Left renal pelvis (tissue), 4 donors: ENCODE measurements at regions not wholly inside any gene's neighbourhood (a gene's known extent, or its start where the extent isn't known, plus 50 kb on each side); places are given as distances from the start of the nearest gene placed in this dataset.
A peak's percentile ranks its signal among the peaks of the same experiment; 100 is the strongest.
"Not testable (repeated sequence)": the region's sequence is repeated elsewhere in the genome, so short reads cannot be mapped to it uniquely, and the experiment has no call there.

Experiments used
- DNase-seq, 4 donors: peaks; one replicate each; pipeline ENCODE4 v3.0.0-alpha.2; 2013; ENCODE audit warnings: low read depth in 4 of 4, low spot score in 3 of 4

DNA sequence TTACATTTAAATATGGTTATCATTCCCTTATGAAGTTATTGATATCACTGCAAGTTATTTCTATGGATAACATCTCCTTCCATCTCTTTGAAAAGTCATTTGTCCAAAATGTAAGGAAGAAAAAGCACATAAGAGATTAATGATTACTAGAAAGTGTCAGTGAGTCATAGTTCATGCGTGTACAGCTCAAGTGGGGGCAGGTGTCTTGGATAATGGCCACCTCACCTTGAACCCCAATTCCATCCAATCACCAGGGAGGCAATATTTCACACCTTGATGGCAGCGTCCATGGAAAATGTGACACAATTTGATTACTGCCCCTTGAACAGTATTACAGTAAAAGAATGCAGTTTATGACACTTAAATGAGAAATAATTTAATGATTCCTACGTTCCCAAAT, 358.3 kb upstream of the SOX9 start:
- DNase-seq: no peak

DNA sequence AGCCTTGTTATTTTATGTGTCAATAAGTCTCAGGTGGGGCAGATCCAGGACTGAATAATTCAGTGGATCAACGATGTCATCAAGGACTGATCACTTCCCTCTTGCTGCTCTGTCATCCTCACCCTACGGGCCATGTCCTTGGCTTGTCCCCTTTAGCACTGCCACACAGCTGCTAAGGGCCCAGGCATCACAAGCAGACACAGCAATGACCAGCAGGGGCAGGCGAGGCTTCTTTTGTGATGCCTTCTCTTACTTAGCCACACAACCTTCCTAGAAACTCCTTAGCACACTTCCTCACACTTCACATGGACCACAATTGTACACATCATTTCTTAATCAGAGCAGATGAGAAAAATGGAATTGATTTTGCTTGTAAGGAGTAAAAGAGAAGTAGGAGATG, 356.3 kb upstream of the SOX9 start:
- no peak for DNase-seq

DNA sequence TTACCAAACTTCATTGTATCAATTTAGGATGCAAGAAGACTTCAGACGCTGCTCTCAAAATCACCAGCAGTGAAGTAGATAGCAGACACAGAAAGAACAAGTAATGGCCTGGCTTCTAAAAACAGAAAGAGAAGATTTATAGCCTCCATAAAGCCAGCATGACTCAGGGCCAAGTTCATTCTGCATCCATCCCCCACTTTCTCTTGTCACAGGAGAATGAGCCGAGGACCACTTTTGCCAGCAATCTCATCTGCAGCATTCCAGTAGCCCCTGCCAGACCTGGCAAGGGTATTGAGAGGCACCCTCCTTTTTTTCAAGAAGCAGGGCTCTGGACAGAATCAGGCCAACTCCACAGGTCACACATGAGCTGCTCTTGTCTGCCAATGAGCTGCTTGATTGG, 355.4 kb upstream of the SOX9 start:
- peak; percentile 19 to 60 (median 26) for DNase-seq

DNA sequence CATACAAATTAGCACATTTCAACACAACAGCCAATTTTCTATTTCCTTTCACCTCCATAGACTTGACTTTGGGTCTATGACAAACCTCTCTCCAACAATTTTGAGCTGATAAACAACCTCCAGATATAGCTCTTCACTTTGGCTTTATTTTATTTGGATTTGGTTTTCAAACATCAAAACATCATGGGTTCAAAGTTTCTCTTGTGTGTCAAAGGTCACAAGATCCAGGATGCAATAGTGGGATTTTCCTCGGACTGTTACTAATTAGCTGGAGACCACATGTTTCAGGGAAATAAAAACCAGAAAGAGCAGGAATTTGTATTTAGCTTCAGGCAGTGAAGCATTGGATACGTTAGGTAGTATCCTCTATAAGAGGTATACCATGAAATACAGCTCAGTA, 351.0 kb upstream of the SOX9 start:
- no peak for DNase-seq

DNA sequence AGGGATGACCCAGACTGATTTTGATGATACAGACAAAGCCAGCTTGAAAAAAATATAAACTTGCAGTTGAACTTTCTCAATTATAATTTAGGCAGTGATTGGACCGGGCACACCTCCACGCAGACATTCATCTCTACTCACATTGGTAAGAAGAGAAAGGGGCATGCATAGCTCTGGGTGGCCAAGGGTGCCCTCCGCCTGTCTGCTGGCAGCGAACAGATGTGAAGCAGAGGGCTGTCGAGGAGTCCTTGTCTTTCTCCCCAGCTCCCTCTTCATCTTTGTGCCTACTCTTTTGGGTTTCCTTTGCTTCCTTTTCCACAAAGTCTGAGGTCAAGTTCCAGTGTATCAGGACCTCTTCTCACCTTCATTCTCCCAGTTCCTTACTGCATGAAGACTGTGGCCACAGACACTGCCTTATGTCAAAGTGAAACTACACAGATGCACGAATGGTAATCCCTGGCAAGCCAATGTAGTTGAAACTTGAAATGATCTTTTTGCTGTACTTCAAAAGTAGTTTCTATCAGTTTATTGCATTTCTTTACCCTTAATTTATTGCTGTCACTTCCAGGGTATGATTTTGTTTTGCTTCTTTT, 343.7 kb upstream of the SOX9 start:
- no peak for DNase-seq

DNA sequence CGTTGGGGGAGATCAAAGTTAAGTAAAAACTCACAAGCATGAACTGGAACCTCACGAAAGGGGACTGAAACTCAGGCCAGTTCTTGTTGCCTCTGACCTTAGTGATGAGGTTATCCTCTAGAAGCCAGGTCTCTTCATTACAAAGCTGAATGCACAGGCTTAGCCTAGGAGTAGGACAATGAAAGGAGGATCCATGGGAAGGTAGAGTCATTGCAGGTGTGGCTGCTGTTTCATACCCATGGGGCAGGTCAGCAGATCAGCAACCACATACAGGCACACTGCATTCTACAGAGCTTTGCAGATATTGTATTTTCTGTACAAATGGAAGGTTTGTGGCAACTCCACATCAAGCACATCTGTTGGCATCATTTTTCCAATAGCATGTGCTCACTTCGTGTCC, 341.3 kb upstream of the SOX9 start:
- DNase-seq: no peak

DNA sequence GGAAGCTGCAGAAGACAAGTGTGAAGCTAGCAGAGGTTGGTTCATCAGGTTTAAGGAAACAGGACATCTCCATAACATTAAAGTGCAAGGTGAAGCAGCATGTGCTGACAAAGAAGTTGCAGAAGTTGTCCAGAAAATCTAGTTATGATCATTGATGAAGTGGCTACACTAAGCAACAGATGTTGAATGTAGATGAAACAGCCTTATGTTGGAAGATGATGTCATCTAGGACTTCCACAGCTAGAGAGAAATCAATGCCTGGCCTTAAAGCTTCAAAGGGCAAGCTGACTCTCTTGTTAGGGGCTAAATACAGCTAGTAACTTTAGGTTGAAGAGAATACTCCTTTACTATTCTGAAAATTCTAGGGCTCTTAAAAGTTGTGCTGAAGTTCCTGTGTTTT, 340.2 kb upstream of the SOX9 start:
- DNase-seq: no peak

DNA sequence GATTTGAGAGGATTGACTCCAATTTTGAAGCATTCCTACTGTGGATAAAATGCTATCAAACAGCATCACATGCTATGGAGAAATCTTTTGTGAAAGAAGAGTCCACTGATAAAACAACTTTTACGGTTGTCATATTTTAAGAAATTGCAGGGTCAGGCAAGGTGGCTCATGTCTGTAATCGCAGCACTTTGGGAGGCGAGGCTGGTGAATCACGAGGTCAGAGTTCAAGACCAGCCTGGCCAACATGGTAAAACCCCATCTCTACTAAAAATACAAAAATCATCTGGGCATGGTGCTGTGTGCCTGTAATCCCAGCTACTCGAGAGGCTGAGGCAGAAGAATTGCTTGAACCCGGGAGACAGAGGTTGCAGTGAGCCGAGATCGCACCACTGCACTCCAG, 338.8 kb upstream of the SOX9 start:
- DNase-seq: not testable (repeated sequence)

DNA sequence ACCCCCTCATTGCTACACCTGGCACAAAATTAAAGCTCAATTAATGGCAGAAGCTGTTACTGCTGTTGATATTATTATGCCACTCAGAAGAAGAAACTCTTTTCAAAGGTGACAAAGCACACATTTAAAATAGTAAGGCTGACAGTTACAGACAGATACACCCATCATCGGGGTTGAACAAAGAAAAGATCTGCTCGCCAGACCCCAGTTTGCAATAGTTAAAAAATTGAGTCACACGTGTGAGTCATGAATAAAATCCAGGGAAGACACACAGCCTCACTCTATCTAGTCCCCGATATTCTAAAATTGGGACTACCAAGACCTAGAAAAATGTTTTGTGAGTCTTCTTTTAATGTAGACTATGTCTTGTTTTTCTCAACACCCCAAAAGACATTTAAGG, 330.0 kb upstream of the SOX9 start:
- no peak for DNase-seq

DNA sequence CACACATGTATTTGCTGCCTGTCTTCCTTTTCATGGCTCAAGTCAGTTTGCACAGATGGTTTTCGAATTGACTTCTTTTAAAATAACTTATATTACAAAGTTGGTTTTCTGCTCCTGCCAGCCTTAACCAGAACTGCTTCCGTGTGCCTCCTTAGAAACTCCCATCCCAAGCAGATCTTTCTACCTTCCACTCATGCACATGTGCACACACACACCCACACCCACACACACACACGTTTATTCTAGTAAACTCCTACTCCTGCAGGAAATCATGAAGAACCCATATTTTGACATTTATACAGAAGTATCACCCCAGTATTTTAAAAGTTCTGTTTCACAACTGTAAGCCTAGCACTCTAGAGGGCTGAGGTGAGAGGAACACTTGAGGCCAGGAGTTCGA, 329.5 kb upstream of the SOX9 start:
- DNase-seq: no peak

DNA sequence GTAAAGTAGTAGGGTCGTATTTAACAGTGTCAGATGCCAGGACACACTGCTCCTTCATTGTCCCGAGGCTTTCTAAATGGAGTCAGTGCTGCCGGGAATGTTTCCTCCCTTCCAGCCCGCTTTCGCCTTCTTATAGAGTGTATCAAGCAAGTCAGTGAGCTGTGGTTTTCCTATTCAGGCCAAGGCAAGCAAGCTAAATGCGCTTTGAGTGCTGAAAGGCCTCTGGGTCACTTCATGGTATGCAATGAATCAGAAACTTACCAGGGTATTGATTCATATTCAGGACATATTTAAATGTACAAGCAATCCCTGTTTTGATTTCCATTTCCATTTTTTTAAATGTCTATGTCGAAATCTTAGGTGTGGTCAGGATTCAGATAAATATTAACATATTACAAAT, 327.9 kb upstream of the SOX9 start:
- no peak for DNase-seq

DNA sequence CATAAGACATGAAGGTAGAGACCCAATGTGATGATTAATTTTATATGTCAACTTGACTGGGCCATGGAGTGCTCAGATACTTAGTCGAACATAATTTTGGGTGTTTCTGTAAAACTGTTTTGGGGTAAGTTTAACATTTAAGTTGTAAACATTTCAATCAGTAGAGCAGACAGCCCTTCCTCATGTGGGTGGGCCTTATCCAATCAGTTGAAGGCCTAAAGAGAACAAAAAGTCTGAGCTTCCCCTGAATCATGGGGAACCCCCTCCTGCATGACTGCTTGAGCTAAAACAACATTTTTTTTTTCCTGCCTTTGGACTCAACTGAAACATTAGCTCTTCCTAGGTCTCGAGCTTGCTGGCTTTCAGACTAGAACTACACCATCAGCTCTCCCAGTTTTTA, 327.3 kb upstream of the SOX9 start:
- no peak for DNase-seq

DNA sequence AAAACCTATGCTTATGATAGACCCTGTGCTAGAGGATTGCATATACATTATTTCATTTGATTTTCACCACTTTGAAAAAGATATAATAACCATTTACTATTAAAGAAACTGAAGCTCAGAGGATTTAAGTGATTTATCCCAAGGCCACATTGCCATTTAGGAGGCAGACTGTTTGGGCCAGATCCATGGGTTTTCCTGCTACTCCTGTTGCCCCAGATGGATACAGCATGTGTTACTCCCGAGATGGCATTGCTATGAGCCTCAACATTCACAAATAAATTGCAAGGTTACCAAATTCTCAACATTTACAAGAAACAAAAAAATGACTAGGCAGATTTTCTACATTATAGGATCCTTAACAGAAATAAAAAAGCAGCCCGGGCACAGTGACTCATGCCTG, 322.1 kb upstream of the SOX9 start:
- no peak for DNase-seq

DNA sequence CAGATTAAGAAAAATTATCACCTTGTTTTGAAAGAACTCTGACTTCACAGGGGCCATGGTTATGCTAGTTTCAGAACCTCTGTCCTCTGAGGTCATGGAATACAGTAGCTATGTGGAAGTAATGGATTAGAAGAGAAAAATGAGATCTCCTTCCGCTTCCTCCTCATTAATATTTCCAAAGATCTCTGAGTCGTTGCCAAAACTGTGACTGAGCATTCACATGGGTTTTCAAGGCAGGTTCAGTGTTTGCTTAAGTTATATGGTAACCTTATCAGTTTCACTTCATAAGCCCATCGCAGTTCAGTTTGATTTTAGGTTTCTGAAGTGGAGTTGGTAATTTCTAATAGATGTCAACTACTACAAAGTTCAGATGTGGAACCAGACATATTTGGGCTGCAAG, 321.2 kb upstream of the SOX9 start:
- DNase-seq: no peak

DNA sequence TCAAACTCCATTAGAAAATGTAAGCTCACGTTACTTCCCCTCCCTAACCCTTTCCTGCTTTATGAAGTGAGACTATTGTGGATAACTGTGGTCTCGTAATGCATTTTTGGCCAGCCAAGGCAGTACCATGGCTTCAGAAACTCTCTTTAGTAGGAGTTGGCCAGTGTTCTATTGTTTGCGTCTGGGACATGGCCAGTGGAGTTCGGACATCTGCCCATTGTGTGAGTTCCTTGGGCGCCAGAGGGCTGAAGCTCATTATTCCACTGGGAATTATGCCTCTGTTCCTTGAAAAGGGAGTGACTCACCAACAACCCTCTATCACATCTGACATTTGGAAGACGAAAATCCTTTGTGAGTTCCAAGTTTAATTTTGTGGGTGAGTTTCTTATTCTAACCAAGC, 319.5 kb upstream of the SOX9 start:
- DNase-seq: no peak

DNA sequence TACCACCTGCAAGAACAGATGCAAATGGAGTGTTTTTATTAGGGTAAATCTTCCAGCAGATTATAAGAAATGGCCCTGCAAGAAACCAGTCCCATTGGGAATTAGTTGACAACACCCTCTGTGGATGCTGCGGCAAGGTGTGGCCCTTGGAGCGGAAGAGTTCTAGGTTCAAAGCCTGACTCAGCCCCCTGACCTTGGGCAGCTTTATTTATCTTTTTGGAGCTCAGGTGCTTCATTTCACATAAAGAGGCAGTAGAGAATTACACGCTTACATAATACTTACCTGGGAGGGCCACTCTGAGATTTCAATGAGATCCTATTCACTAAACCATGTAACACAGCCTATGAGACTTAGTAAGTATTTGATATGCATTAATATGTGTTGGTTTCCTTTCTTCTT, 318.2 kb upstream of the SOX9 start:
- DNase-seq: no peak

DNA sequence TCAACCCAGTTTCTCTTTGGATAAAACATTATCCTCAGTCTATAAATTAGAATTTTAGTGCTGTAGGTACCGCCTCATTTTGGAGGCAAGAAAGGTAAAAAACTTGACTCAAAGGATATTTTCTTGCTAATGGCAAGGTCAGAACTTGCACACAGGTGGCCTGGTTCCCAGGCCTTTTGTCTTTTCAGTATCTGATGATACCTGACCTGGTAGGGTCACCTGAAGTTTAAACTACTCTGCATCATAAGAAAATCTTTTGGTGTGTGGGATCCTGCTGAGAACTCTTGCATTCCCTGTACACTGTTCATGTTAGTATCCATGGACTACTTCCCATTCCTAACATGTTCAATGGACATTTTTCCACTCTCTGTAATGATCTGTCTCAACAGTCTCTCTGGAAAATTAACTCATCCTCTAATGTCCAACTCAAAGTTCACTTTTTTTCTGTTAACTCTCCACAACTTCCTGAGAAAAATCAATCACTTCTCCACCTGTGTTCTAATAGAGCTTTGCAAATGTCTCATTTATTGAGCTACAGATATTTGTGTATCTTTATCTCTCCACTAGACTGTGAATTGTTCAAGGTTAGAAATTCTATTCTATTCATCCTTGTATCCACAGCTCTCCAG, 317.1 kb upstream of the SOX9 start:
- no peak for DNase-seq

DNA sequence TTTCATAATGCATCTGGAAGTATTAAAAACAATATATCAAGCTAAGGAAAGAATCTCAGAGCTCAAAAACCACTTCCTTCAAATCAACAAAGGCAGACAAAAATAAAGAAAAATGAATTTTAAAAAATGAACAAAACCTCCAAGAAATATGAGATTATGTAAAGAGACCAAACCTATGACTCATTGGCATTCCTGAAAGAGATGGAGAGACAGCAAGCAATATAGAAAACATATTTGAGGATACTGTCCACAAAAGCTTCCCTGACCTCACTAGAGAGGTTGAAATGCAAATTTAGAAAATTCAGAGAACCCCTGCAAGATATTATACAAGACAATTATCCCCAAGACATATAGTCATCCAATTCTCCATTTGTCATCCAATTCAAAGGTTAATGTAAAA, 311.3 kb upstream of the SOX9 start:
- DNase-seq: no peak

DNA sequence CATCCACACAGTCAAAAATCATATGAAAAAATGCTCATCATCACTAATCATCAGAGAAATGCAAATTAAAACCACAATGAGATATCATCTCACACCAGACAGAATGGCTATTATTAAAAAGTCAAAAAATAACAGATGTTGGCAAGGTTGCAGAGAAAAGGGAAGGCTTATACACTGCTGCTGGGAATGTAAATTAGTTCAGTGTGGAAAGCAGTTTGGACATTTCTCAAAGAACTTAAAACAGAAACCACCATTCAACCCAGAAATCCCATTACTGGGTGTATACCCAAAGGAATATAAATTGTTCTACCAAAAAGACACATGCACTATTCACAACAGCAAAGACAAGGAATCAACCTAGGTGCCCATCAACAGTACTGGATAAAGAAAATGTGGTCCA, 307.0 kb upstream of the SOX9 start:
- DNase-seq: not testable (repeated sequence)

DNA sequence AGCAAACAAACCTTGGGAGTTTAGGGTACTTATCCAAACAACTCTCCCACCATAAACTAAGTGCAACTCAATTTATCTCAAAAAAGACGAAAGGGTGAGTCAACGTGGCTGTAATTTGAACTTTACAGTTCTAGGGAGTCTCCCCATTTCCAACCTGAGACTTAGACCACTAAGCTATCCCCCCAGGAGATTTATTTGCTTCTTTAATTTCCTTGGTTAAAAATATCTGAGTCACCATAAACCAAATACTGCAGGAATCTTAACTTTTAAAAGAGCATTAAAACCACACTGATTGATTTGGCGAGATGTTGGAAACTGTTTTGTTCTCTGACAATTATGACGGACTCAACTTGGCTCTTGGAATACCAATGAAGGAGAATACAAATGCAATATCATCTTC, 299.3 kb upstream of the SOX9 start:
- no peak for DNase-seq

DNA sequence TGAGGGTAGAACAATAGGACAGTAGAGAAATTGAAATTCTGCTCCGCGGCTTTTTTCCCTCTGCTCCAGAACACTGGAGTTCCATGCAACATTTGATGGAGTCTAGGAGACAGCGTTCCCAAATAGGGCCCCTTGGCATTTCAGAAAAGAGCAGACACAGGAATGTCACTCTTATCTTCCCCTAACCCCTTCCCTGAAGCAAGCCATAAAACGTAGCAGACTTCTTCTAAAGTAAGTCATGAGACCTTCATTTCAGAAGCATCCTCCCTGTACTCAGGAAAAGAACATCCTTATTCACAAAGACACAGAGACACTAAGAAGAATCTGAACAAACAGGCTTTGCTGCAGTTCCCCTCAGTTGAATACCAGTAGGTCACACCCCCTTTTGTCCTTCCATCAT, 296.1 kb upstream of the SOX9 start:
- no peak for DNase-seq

DNA sequence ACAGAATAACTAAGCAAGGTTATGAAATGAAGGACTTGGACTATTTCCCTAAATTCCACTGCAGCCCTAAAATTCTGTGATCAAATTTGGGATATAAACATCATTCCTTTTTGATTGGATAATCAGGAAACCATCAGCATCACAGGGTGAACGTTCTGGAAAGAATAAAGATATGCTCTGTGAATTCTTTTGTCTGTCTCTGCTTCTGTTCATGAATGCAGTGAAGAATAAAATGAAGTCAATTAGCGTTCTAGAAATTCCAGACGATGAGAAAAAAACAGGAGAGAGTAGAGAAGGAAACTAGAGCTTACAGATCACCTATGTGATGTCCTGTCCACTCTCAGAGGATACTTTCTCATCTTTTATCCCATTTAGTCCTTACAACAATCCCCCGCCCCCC, 295.1 kb upstream of the SOX9 start:
- no peak for DNase-seq

DNA sequence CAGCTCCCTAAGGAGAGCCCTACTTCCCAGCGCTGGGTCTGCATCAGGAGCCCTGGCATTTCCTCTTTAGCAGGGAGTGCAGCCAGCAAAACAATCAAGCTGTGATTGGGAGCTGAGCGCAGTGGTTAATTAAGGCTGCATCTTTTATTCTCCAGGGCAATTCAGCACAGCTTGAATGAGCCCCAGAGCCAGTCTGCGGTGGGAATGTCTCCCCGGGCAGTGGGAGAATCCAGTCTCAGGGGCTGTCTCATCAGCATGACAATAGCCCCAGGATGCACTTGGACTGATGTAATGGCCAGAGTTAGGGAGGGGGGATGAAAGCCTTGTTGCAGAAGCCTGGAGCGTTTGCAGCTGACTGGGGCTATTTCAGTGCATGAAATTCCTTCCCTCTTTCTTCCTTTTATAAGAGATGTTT, 292.6 kb upstream of the SOX9 start:
- peak in 1 of 4 donors; percentile 22 for DNase-seq
